Neuronal stem cell (in vitro differentiated cells): ENCODE measurements at regions not wholly inside any gene's neighbourhood (a gene's known extent, or its start where the extent isn't known, plus 50 kb on each side); places are given as distances from the start of the nearest gene placed in this dataset.
"Not testable (repeated sequence)": the region's sequence is repeated elsewhere in the genome, so short reads cannot be mapped to it uniquely, and the experiment has no call there.

Experiments used
- DNase-seq: peaks from one replicate; pipeline ENCODE4 v3.0.0-alpha.2; 2013; ENCODE audit warnings: low spot score
- H2AFZ ChIP-seq: one replicate; pipeline ENCODE4 v1.6.1; 2013; ENCODE audit warnings: mild to moderate bottlenecking, low read length, inconsistent platforms
- H2AK5ac ChIP-seq: 2 replicates; pipeline ENCODE4 v1.6.1; 2013; ENCODE audit warnings: low read depth, mild to moderate bottlenecking, inconsistent platforms, low read length, moderate library complexity, mixed read lengths
- H2BK120ac ChIP-seq: 2 replicates; pipeline ENCODE4 v1.6.1; 2013; ENCODE audit warnings: low read depth, mild to moderate bottlenecking, inconsistent platforms, low read length, moderate library complexity, mixed read lengths
- H2BK12ac ChIP-seq: one replicate; pipeline ENCODE4 v1.6.1; 2013; ENCODE audit warnings: low read length, inconsistent platforms
- H2BK15ac ChIP-seq: 2 replicates; pipeline ENCODE4 v1.6.1; 2013; ENCODE audit warnings: mild to moderate bottlenecking, low read length, inconsistent platforms, mixed read lengths
- H2BK5ac ChIP-seq: one replicate; pipeline ENCODE4 v1.6.1; 2013; ENCODE audit warnings: inconsistent platforms, mild to moderate bottlenecking, low read length, moderate library complexity
- H3K14ac ChIP-seq: one replicate; pipeline ENCODE4 v1.6.1; 2013; ENCODE audit warnings: low read length, inconsistent platforms
- H3K18ac ChIP-seq: 2 replicates; pipeline ENCODE4 v1.6.1; 2013; ENCODE audit warnings: low read length, inconsistent platforms
- H3K23ac ChIP-seq: 2 replicates; pipeline ENCODE4 v1.6.1; 2013; ENCODE audit warnings: low read depth, mild to moderate bottlenecking, mixed read lengths, low read length, inconsistent platforms; ENCODE audit not compliant: poor library complexity
- H3K27ac ChIP-seq: replicated peaks from 3 replicates; pipeline ENCODE4 v1.5.1; 2013; ENCODE audit warnings: low read length, inconsistent platforms
- H3K27me3 ChIP-seq, 3 experiments: 2 replicates each; pipeline ENCODE4 v1.6.1; 2013; ENCODE audit warnings: low read length in 3 of 3, mild to moderate bottlenecking in 2 of 3, inconsistent platforms in 1 of 3, low read depth in 1 of 3, mixed read lengths in 1 of 3, moderate library complexity in 1 of 3; ENCODE audit not compliant: control insufficient read depth in 3 of 3, insufficient read depth in 3 of 3
- H3K36me3 ChIP-seq, 2 donors: replicated peaks in 1 of 2; 2 replicates each; pipeline ENCODE4 v1.6.1; 2013; ENCODE audit warnings: low read length in 2 of 2; ENCODE audit not compliant: control insufficient read depth in 2 of 2, insufficient read depth in 2 of 2
- H3K4ac ChIP-seq: 2 replicates; pipeline ENCODE4 v1.6.1; 2013; ENCODE audit warnings: inconsistent platforms, mild to moderate bottlenecking, low read length, moderate library complexity
- H3K4me1 ChIP-seq, 2 donors: 1 replicate in 1 of 2; 2 replicates in 1 of 2; pipeline ENCODE4 v1.6.1; 2013; ENCODE audit warnings: low read length in 2 of 2, low read depth in 1 of 2; ENCODE audit not compliant: control insufficient read depth in 2 of 2, insufficient read depth in 1 of 2
- H3K4me2 ChIP-seq: one replicate; pipeline ENCODE4 v1.6.1; 2013; ENCODE audit warnings: mild to moderate bottlenecking, low read length, inconsistent platforms; ENCODE audit not compliant: insufficient read depth, poor library complexity, severe bottlenecking
- H3K4me3 ChIP-seq, 2 donors: 2 replicates each; pipeline ENCODE4 v1.5.1; 2013; ENCODE audit warnings: low read length in 2 of 2, mild to moderate bottlenecking in 2 of 2, inconsistent platforms in 1 of 2, moderate library complexity in 1 of 2
- H3K79me1 ChIP-seq: one replicate; pipeline ENCODE4 v1.6.1; 2013; ENCODE audit warnings: low read depth, mild to moderate bottlenecking, inconsistent platforms, low read length, moderate library complexity
- H3K9ac ChIP-seq: one replicate; pipeline ENCODE4 v1.6.1; 2013; ENCODE audit warnings: mild to moderate bottlenecking, low read depth, low read length, inconsistent platforms; ENCODE audit not compliant: poor library complexity
- H3K9me3 ChIP-seq, 2 donors: replicated peaks in 1 of 2; 2 replicates each; pipeline versions ENCODE3 to v1.6.1; 2013; ENCODE audit warnings: low read length in 2 of 2, mild to moderate bottlenecking in 2 of 2, inconsistent platforms in 1 of 2, low read depth in 1 of 2, mixed read lengths in 1 of 2, moderate library complexity in 1 of 2; ENCODE audit not compliant: control insufficient read depth in 2 of 2, insufficient read depth in 1 of 2
- H4K8ac ChIP-seq: one replicate; pipeline ENCODE4 v1.6.1; 2013; ENCODE audit warnings: low read depth, mild to moderate bottlenecking, inconsistent platforms, low read length, moderate library complexity
- H4K91ac ChIP-seq: one replicate; pipeline ENCODE4 v1.6.1; 2013; ENCODE audit warnings: low read length, low read depth, mild to moderate bottlenecking, inconsistent platforms; ENCODE audit not compliant: poor library complexity
- WGBS, 2 donors: extraction: QIAGEN DNeasy Blood & Tissue Kit; methylation state at CpG; one replicate each; pipeline ENCODE4 v1.1.7; 2013; ENCODE audit warnings: missing lambda C conversion rate in 2 of 2, mixed read lengths in 1 of 2; ENCODE audit not compliant: insufficient read length in 2 of 2, insufficient replicate concordance in 1 of 2; ENCODE audit errors: extremely low coverage in 2 of 2; 5-methylcytosine and 5-hydroxymethylcytosine counted together

- H2AK5ac ChIP-seq, H4K91ac ChIP-seq: not testable (repeated sequence)
These were observed 228.6 kb upstream of the SLC30A5 start for GRCh38 chr5:68865192-68865591.

GRCh38 chr5:68872088-68872839 lies 221.6 kb upstream of the SLC30A5 start:
- Histone ChIP-seq H3K27ac (no peak overlapping the region), H3K9ac (no peak overlapping the region)

More at GRCh38 chr5:68865192-68865591, 228.6 kb upstream of the SLC30A5 start:
- not testable (repeated sequence) for H3K27ac ChIP-seq, H3K9me3 ChIP-seq, H2AFZ ChIP-seq, H4K8ac ChIP-seq, H2BK120ac ChIP-seq, H3K4ac ChIP-seq, H3K4me3 ChIP-seq, H2BK15ac ChIP-seq, H3K18ac ChIP-seq, DNase-seq, H3K79me1 ChIP-seq, H3K14ac ChIP-seq, H3K9ac ChIP-seq, H2BK5ac ChIP-seq, H3K4me2 ChIP-seq, H3K27me3 ChIP-seq, H3K36me3 ChIP-seq, H3K4me1 ChIP-seq, H2BK12ac ChIP-seq
- peak overlapping the region; percentile 31 for H3K23ac ChIP-seq
- WGBS, 2 donors, result no CpG with 5 or more reads among the region's 11 CpGs

GRCh38 chr5:68873198-68873597 lies 220.6 kb upstream of the SLC30A5 start:
- Histone ChIP-seq H2AK5ac (no peak overlapping the region), H3K4me3 (no peak overlapping the region), H3K9ac (no peak overlapping the region), H2BK15ac (no peak overlapping the region), H3K4me2 (no peak overlapping the region), H3K27ac (no peak overlapping the region), H3K4ac (no peak overlapping the region), H4K91ac (no peak overlapping the region), H2BK12ac (no peak overlapping the region), H3K18ac (no peak overlapping the region), H2BK5ac (no peak overlapping the region), H2BK120ac (no peak overlapping the region), H3K27me3 (no peaks in the 10 kb centered on the region), H3K23ac (no peak overlapping the region), H3K36me3 (no peaks in the 10 kb centered on the region), H3K14ac (no peak overlapping the region), H3K79me1 (no peaks in the 10 kb centered on the region), H3K9me3 (no peaks in the 10 kb centered on the region), H3K4me1 (peaks cover 0 to 5% of the 10 kb centered on the region in 2 donors), H2AFZ (no peak overlapping the region), H4K8ac (no peak overlapping the region)
- DNase-seq, result no peak
- no CpG with 5 or more reads among the region's 4 CpGs for WGBS, 2 donors

More at GRCh38 chr5:68872088-68872839, 221.6 kb upstream of the SLC30A5 start:
- no peak overlapping the region for H2BK5ac ChIP-seq
- no peak overlapping the region for H4K91ac ChIP-seq
- H3K79me1 ChIP-seq, result no peaks in the 10 kb centered on the region
- H3K36me3 ChIP-seq, result no peaks in the 10 kb centered on the region
- no peaks in the 10 kb centered on the region for H3K27me3 ChIP-seq
- no peak overlapping the region for H4K8ac ChIP-seq
- H3K9me3 ChIP-seq, result no peaks in the 10 kb centered on the region
- WGBS, 2 donors, result no CpG with 5 or more reads among the region's 6 CpGs
- peaks cover 0 to 5% of the 10 kb centered on the region in 2 donors for H3K4me1 ChIP-seq
- H2BK15ac ChIP-seq, result no peak overlapping the region
- no peak overlapping the region for H2BK120ac ChIP-seq
- H3K4me3 ChIP-seq, result no peak overlapping the region
- H2BK12ac ChIP-seq, result no peak overlapping the region
- H2AK5ac ChIP-seq, result no peak overlapping the region
- H3K14ac ChIP-seq, result no peak overlapping the region
- H3K4me2 ChIP-seq, result no peak overlapping the region
- no peak overlapping the region for H3K23ac ChIP-seq
- peak; percentile 44 for DNase-seq
- H3K4ac ChIP-seq, result no peak overlapping the region
- H3K18ac ChIP-seq, result no peak overlapping the region
- H2AFZ ChIP-seq, result no peak overlapping the region

- H3K79me1 ChIP-seq, result no peaks in the 10 kb centered on the region
These were observed 218.5 kb upstream of the SLC30A5 start for GRCh38 chr5:68875351-68875750.

More at GRCh38 chr5:68875351-68875750, 218.5 kb upstream of the SLC30A5 start:
- no peak overlapping the region for H3K4me3 ChIP-seq
- no peak overlapping the region for H2AFZ ChIP-seq
- no peak overlapping the region for H3K4ac ChIP-seq
- no peak overlapping the region for H2BK5ac ChIP-seq
- no peak overlapping the region for H3K14ac ChIP-seq
- H3K18ac ChIP-seq, result no peak overlapping the region
- H4K91ac ChIP-seq, result no peak overlapping the region
- H2BK120ac ChIP-seq, result no peak overlapping the region
- no peak for DNase-seq
- no peak overlapping the region for H2BK12ac ChIP-seq
- no peak overlapping the region for H3K4me2 ChIP-seq
- no peak overlapping the region for H3K23ac ChIP-seq
- H3K9ac ChIP-seq, result no peak overlapping the region
- no peak overlapping the region for H2AK5ac ChIP-seq
- no CpG with 5 or more reads among the region's 3 CpGs for WGBS, 2 donors
- no peak overlapping the region for H2BK15ac ChIP-seq
- peaks cover 0 to 5% of the 10 kb centered on the region in 2 donors for H3K4me1 ChIP-seq
- no peak overlapping the region for H4K8ac ChIP-seq
- no peaks in the 10 kb centered on the region for H3K9me3 ChIP-seq
- H3K27me3 ChIP-seq, result no peaks in the 10 kb centered on the region
- H3K36me3 ChIP-seq, result no peaks in the 10 kb centered on the region
- H3K27ac ChIP-seq, result no peak overlapping the region
